AG10803 (cell line): ENCODE measurements at regions not wholly inside any gene's neighbourhood (a gene's known extent, or its start where the extent isn't known, plus 50 kb on each side); places are given as distances from the start of the nearest gene placed in this dataset.
"Not testable (repeated sequence)": the region's sequence is repeated elsewhere in the genome, so short reads cannot be mapped to it uniquely, and the experiment has no call there.

Source experiments
- DNase-seq: peaks from one replicate; pipeline ENCODE4 v3.0.0; 2010; ENCODE audit warnings: low read depth
- H3K4me3 ChIP-seq: 2 replicates; pipeline ENCODE4 v1.5.1; 2011; ENCODE audit warnings: mild to moderate bottlenecking, low read length, control low read depth
- TF ChIP-seq, protein P1 (sequence below): conservative IDR thresholded peaks from 2 replicates; pipeline ENCODE4 v1.5.1; 2011; ENCODE audit warnings: mild to moderate bottlenecking, low read length, control low read depth, inconsistent platforms

DNA sequence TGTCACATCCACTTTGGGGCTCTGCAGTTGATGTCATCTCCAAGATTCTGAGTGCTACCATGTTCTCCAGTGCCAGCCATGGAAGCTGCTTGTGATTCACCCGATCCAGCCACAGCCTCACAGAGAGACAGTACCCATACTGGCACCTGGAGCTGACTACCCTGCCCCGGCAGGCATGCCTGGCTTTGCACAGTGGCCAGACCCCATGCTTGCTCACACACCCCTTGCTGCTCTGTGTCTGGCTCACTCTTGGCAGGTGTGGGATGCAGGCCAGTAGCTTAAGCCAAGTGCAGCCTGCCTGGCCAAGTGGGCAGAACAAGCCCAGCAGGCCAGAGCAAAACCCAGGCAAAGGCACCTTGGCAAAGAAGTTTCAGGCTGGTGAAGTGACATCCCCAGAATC lies 828.4 kb upstream of the VRK2 start:
- TF ChIP-seq, protein P1, sequence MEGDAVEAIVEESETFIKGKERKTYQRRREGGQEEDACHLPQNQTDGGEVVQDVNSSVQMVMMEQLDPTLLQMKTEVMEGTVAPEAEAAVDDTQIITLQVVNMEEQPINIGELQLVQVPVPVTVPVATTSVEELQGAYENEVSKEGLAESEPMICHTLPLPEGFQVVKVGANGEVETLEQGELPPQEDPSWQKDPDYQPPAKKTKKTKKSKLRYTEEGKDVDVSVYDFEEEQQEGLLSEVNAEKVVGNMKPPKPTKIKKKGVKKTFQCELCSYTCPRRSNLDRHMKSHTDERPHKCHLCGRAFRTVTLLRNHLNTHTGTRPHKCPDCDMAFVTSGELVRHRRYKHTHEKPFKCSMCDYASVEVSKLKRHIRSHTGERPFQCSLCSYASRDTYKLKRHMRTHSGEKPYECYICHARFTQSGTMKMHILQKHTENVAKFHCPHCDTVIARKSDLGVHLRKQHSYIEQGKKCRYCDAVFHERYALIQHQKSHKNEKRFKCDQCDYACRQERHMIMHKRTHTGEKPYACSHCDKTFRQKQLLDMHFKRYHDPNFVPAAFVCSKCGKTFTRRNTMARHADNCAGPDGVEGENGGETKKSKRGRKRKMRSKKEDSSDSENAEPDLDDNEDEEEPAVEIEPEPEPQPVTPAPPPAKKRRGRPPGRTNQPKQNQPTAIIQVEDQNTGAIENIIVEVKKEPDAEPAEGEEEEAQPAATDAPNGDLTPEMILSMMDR, result no peak
- DNase-seq, result no peak
- H3K4me3 ChIP-seq, result no peak overlapping the region

DNA sequence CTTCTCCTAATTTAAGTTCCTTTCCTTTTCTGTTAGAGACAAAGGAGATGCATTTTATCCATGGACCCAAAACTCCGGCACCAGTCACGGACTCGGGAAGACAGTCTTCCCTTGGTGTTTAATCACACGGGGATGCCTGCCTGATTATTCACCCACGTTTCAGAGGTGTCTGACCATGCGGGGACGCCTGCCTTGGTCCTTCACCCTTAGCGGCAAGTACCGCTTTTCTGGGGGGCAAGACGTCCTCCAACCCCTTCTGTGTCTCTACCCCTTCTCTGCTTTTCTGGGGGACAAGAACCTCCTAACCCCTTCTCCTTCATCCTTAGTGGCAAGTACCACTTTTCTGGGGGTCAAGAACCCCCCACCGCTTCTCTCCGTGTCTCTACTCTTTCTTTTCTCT lies 816.9 kb upstream of the VRK2 start:
- H3K4me3 ChIP-seq, DNase-seq: not testable (repeated sequence)

DNA sequence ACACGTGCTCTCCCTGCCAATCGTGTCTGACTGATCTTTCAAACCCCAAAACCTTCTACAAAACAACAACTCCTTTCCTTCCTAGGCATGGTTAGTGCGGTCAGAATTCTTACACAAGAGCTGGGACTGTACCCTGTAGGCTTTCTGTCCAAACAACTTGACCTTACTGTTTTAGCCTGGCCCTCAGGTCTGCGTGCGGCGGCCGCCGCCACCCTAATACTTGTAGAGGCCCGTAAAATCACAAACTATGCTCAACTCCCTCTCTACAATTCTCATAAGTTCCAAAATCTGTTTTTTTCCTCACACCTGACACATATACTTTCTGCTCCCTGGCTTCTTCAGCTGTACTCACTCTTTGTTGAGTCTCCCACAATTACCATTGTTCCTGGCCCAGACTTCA lies 814.3 kb upstream of the VRK2 start:
- H3K4me3 ChIP-seq, DNase-seq: not testable (repeated sequence)

DNA sequence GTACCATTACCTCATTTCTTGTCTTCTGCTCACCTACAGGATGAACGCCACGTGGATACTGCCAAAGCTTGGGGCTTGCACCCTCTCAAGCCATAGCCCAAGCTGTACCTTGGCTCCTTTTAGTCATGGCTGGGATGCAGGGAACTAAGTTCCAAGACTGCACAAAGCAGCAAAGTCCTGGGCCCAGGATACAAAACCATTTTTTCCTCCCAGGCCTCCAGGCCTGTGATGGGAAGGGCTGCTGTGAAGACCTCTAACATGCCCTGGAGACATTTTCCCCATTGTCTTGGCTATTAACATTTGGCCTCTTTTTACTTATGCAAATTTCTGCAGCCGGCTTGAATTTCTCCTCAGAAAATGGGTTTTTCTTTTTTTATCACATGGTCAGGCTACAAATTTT lies 795.1 kb upstream of the VRK2 start:
- H3K4me3 ChIP-seq, DNase-seq: not testable (repeated sequence)

DNA sequence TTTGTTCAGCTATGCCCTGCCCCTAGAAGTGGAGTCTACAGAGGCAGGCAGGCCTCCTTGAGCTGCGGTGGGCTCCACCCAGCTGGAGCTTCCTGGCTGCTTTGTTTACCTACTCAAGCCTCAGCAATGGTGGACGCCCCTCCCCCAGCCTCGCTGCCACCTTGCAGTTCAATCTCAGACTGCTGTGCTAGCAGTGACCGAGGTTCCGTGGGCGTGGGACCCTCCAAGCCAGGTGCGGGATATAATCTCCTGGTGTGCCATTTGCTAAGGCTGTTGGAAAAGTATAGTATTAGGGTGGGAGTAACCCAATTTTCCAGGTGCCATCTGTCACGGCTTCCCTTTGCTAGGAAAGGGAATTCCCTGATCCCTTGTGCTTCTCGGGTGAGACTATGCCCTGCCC lies 770.2 kb upstream of the VRK2 start:
- not testable (repeated sequence) for DNase-seq, H3K4me3 ChIP-seq

DNA sequence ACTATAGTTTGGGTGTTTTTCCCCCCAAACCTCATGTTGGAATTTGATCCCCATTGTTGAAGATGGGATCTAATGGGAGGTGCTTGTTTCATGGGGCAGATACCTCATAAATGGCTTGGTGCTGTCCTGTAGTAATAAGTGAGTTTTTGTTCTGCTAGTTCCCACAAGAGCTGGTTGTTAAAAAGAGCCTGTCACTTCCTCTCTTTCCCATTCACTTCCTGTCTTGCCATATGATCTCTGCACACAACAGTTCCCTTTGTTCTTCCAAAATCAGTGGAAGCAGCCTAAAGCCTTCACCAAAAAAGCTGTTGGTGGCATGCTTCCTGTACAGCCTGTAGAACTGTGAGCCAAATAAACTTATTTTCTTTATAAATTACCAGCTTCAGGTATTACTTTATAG lies 768.2 kb upstream of the VRK2 start:
- no peak for DNase-seq
- H3K4me3 ChIP-seq, result no peak overlapping the region
- TF ChIP-seq, protein P1, result no peak

DNA sequence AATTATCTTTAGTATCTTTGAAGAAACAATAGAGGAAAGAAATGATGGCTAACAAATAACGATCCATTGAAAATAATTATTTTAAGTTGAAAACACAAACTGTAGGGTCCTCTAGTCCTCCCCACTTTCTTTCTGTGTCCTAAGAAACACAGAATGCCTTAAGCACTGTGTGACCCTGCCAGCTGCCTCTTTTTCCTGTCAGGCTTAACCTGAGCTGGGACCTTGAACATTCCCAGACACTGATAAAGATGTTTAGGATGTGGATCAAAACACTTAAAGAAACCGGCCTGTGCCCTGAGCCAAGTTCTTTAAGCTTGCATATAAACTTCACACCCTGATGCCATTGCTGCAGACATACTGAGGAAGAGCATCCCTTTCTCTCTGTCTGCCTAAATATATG lies 755.4 kb upstream of the VRK2 start:
- no peak for DNase-seq
- TF ChIP-seq, protein P1, result no peak
- H3K4me3 ChIP-seq, result no peak overlapping the region

DNA sequence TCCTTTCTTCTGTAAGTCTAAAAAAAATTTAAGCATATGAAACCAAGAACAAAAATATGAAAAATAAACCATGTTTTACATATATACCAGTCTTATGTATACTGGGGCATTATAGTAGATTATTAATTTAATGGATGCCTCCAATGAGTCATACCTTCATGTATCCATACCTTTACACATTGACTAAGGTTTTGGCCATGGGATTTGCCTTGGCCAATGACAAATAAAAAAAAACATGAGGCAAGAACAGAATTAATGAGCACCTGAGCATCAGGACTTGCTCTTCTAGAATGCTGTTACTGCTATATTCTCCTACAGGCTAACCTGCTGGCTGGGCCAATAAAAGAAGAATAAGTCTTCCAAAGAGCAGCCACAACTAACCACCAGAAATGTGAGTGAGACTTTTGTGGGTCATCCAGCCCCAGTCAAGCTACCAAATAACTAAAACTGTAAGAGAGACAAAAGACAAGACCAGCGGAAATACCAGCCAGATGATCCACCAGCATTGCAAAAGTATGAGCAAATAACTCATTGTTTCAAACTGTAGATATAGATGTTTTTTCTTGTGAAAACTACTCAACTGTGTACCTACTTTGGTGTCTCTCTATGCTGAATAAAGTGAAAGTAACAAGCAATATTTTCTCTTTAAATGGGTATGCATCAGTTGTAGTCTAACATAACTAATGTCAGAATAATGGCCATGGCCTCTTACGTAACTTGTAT lies 749.6 kb upstream of the VRK2 start:
- DNase-seq, result peak; percentile 57
- TF ChIP-seq, protein P1, result no peak
- H3K4me3 ChIP-seq, result no peak overlapping the region

DNA sequence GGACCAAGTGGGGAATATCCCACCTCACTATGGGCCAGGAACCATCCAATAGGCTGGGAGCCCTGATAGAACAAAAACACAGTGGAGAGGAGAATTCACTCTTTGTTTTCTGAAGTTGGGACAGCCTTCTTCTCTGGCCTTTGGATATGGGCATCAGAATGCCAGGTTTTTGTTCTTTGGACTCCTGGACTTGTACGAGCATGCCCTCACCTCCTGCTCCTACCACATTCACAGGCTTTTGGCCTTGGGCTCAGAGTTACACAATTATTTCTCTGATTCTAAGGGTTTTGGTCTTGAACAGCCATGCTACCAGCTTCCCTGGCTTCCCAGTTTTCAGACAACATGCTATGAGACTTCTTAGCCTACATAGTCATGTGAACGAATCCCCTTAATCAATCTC lies 732.9 kb upstream of the VRK2 start:
- H3K4me3 ChIP-seq, result no peak overlapping the region
- DNase-seq, result no peak
- TF ChIP-seq, protein P1, result no peak
